H9 (cell line): ENCODE measurements at regions not wholly inside any gene's neighbourhood (a gene's known extent, or its start where the extent isn't known, plus 50 kb on each side); places are given as distances from the start of the nearest gene placed in this dataset.

Experiments
- DNase-seq: peaks from one replicate; pipeline ENCODE4 v3.0.0-alpha.2; 2017
- H2AFZ ChIP-seq: one replicate; pipeline ENCODE4 v1.6.1; 2013; ENCODE audit warnings: mild to moderate bottlenecking, low read length, control low read depth, moderate library complexity
- H2AK5ac ChIP-seq: 2 replicates; pipeline ENCODE4 v1.6.1; 2013; ENCODE audit warnings: low read length, control low read depth, mixed read lengths; ENCODE audit not compliant: insufficient read length
- H2BK120ac ChIP-seq: one replicate; pipeline ENCODE4 v1.6.1; 2013; ENCODE audit warnings: low read depth, mild to moderate bottlenecking, low read length, control low read depth, inconsistent platforms; ENCODE audit not compliant: poor library complexity, severe bottlenecking
- H2BK12ac ChIP-seq: 2 replicates; pipeline ENCODE4 v1.6.1; 2013; ENCODE audit warnings: low read length, control low read depth, mixed read lengths, low read depth; ENCODE audit not compliant: insufficient read length
- H2BK15ac ChIP-seq: 2 replicates; pipeline ENCODE4 v1.6.1; 2013; ENCODE audit warnings: low read depth, low read length, control low read depth
- H2BK20ac ChIP-seq: one replicate; pipeline ENCODE4 v1.6.1; 2013; ENCODE audit warnings: low read depth, mild to moderate bottlenecking, low read length, control low read depth, inconsistent platforms; ENCODE audit not compliant: poor library complexity, severe bottlenecking
- H2BK5ac ChIP-seq: 2 replicates; pipeline ENCODE4 v1.6.1; 2013; ENCODE audit warnings: low read length, control low read depth, mixed read lengths; ENCODE audit not compliant: insufficient read length
- H3K14ac ChIP-seq: 2 replicates; pipeline ENCODE4 v1.6.1; 2013; ENCODE audit warnings: low read length, control low read depth; ENCODE audit not compliant: insufficient read depth
- H3K18ac ChIP-seq: 2 replicates; pipeline ENCODE4 v1.6.1; 2013; ENCODE audit warnings: low read depth, mild to moderate bottlenecking, mixed read lengths, low read length, control low read depth; ENCODE audit not compliant: insufficient read length
- H3K23ac ChIP-seq: 2 replicates; pipeline ENCODE4 v1.6.1; 2013; ENCODE audit warnings: low read length, control low read depth, mixed read lengths, low read depth; ENCODE audit not compliant: insufficient read length
- H3K23me2 ChIP-seq: 2 replicates; pipeline ENCODE4 v1.6.1; 2013; ENCODE audit warnings: low read depth, mild to moderate bottlenecking, mixed read lengths, low read length, control low read depth; ENCODE audit not compliant: insufficient read length, poor library complexity, severe bottlenecking
- H3K27ac ChIP-seq: 2 replicates; pipeline ENCODE4 v1.5.1; 2013; ENCODE audit warnings: low read length, control low read depth, mixed read lengths, low read depth; ENCODE audit not compliant: insufficient read length
- H3K27me3 ChIP-seq: 2 replicates; pipeline ENCODE4 v1.6.1; 2013; ENCODE audit warnings: low read length, control low read depth, inconsistent platforms; ENCODE audit not compliant: insufficient read depth
- H3K4ac ChIP-seq: 2 replicates; pipeline ENCODE4 v1.6.1; 2013; ENCODE audit warnings: low read depth, mild to moderate bottlenecking, control low read depth, inconsistent platforms, low read length, moderate library complexity
- H3K4me1 ChIP-seq: 2 replicates; pipeline ENCODE4 v1.6.1; 2013; ENCODE audit warnings: low read length, control low read depth, inconsistent platforms; ENCODE audit not compliant: insufficient read depth
- H3K4me2 ChIP-seq: 2 replicates; pipeline ENCODE4 v1.6.1; 2013; ENCODE audit warnings: low read length, control low read depth, mixed read lengths; ENCODE audit not compliant: insufficient read length, insufficient read depth
- H3K56ac ChIP-seq: 2 replicates; pipeline ENCODE4 v1.6.1; 2013; ENCODE audit warnings: low read depth, mild to moderate bottlenecking, mixed read lengths, low read length, control low read depth; ENCODE audit not compliant: insufficient read length
- H3K79me1 ChIP-seq: 2 replicates; pipeline ENCODE4 v1.6.1; 2013; ENCODE audit warnings: low read depth, mild to moderate bottlenecking, moderate library complexity, low read length, control low read depth, inconsistent platforms; ENCODE audit not compliant: insufficient read depth, poor library complexity, severe bottlenecking
- H3K79me2 ChIP-seq: 2 replicates; pipeline ENCODE4 v1.6.1; 2013; ENCODE audit warnings: low read length, control low read depth, inconsistent platforms; ENCODE audit not compliant: insufficient read depth
- H3K9ac ChIP-seq: 2 replicates; pipeline ENCODE4 v1.6.1; 2013; ENCODE audit warnings: low read length, control low read depth, mixed read lengths; ENCODE audit not compliant: insufficient read length; ENCODE audit errors: extremely low read depth
- H3K9me3 ChIP-seq: one replicate; pipeline ENCODE4 v1.6.1; 2013; ENCODE audit warnings: low read depth, low read length, inconsistent platforms; ENCODE audit not compliant: control insufficient read depth
- H3T11ph ChIP-seq: one replicate; pipeline ENCODE4 v1.6.1; 2013; ENCODE audit warnings: mild to moderate bottlenecking, low read length, control low read depth, inconsistent platforms
- H4K20me1 ChIP-seq: one replicate; pipeline ENCODE4 v1.6.1; 2013; ENCODE audit not compliant: control insufficient read depth, insufficient read length, insufficient read depth
- H4K5ac ChIP-seq: 2 replicates; pipeline ENCODE4 v1.6.1; 2013; ENCODE audit warnings: low read depth, mild to moderate bottlenecking, mixed read lengths, low read length, control low read depth; ENCODE audit not compliant: insufficient read length
- H4K8ac ChIP-seq: replicated peaks from 2 replicates; pipeline ENCODE4 v1.6.1; 2013; ENCODE audit warnings: low read length, control low read depth, mixed read lengths, low read depth; ENCODE audit not compliant: insufficient read length
- H4K91ac ChIP-seq: 2 replicates; pipeline ENCODE4 v1.6.1; 2013; ENCODE audit warnings: low read depth, mild to moderate bottlenecking, moderate library complexity, mixed read lengths, low read length, control low read depth; ENCODE audit not compliant: insufficient read length
- H3K27ac Mint-ChIP-seq, 3 experiments: 2 replicates in 2 of 3; 3 replicates in 1 of 3; pipeline ENCODE4 v1.8.0; 2020 to 2021; ENCODE audit warnings: mixed read lengths in 3 of 3, mild to moderate bottlenecking in 1 of 3, moderate library complexity in 1 of 3
- H3K27me3 Mint-ChIP-seq: 2 replicates; pipeline ENCODE4 v1.8.0; 2021; ENCODE audit warnings: low read depth, mild to moderate bottlenecking, moderate library complexity, mixed read lengths
- H3K36me3 Mint-ChIP-seq, 3 experiments: 2 replicates in 2 of 3; 3 replicates in 1 of 3; pipeline ENCODE4 v1.8.0; 2020 to 2021; ENCODE audit warnings: low read depth in 3 of 3, mixed read lengths in 3 of 3; ENCODE audit not compliant: insufficient read depth in 1 of 3
- H3K4me1 Mint-ChIP-seq, 2 experiments: 2 replicates each; pipeline ENCODE4 v1.8.0; 2020; ENCODE audit warnings: mixed read lengths in 2 of 2
- H3K4me3 Mint-ChIP-seq, 2 experiments: 2 replicates in 1 of 2; 3 replicates in 1 of 2; pipeline ENCODE4 v1.8.0; 2020 to 2021; ENCODE audit warnings: mild to moderate bottlenecking in 2 of 2, mixed read lengths in 2 of 2, moderate library complexity in 1 of 2
- H3K9me3 Mint-ChIP-seq, 2 experiments: 2 replicates in 1 of 2; 3 replicates in 1 of 2; pipeline ENCODE4 v1.8.0; 2020; ENCODE audit warnings: mild to moderate bottlenecking in 2 of 2, mixed read lengths in 2 of 2, moderate library complexity in 1 of 2
- CTCF ChIP-seq: fragments of 200-600 bp; sonication (generic); conservative IDR thresholded peaks from 3 replicates; pipeline ENCODE4 v1.8.0; 2021; ENCODE audit warnings: antibody characterized with exemption, mild to moderate bottlenecking
- WGBS: extraction: QIAGEN DNeasy Blood & Tissue Kit; methylation state at CpG from one replicate; pipeline ENCODE4 v1.1.7; 2013; ENCODE audit warnings: missing lambda C conversion rate, low lambda C conversion rate, mixed read lengths; ENCODE audit not compliant: insufficient read length; ENCODE audit errors: extremely low coverage; 5-methylcytosine and 5-hydroxymethylcytosine counted together

GRCh38 chr2:82345910-82346309 lies 2041.4 kb upstream of the LRRTM1 start:
- no peak for TF ChIP-seq CTCF
- Histone ChIP-seq H4K20me1 (no peaks in the 10 kb centered on the region), H4K91ac (no peak overlapping the region), H3K14ac (no peak overlapping the region), H3K9me3 (no peaks in the 10 kb centered on the region), H2BK5ac (no peak overlapping the region), H2BK20ac (no peak overlapping the region), H3K4ac (no peak overlapping the region), H3K79me1 (no peaks in the 10 kb centered on the region), H3K27ac (no peak overlapping the region), H2AK5ac (no peak overlapping the region), H2BK12ac (no peak overlapping the region), H3K4me2 (no peak overlapping the region), H3K9ac (no peak overlapping the region), H3K27me3 (no peaks in the 10 kb centered on the region), H3K18ac (no peak overlapping the region), H4K8ac (no peak overlapping the region), H3K23ac (no peak overlapping the region), H3T11ph (no peak overlapping the region), H3K23me2 (no peaks in the 10 kb centered on the region), H3K4me1 (no peaks in the 10 kb centered on the region), H3K56ac (no peak overlapping the region), H2BK120ac (no peak overlapping the region), H4K5ac (no peak overlapping the region), H2AFZ (no peak overlapping the region), H2BK15ac (no peak overlapping the region), H3K79me2 (no peaks in the 10 kb centered on the region; the same call in 1 of the 2 replicates)
- H3K27ac Mint-ChIP-seq: no peak overlapping the region
- H3K36me3 Mint-ChIP-seq: no peaks in the 10 kb centered on the region
- no peaks in the 10 kb centered on the region for H3K9me3 Mint-ChIP-seq
- no CpG with 5 or more reads among the region's 1 CpG for WGBS
- H3K4me1 Mint-ChIP-seq: peaks cover 0 to 2% of the 10 kb centered on the region in 2 experiments; a peak in 1 of 4 replicates
- DNase-seq: no peak
- H3K4me3 Mint-ChIP-seq: no peak overlapping the region
- H3K27me3 Mint-ChIP-seq: no peaks in the 10 kb centered on the region
